NCI-H2171 treated with DMSO at 0.1 percent for 48 hours (cell line): ENCODE measurements at regions not wholly inside any gene's neighbourhood (a gene's known extent, or its start where the extent isn't known, plus 50 kb on each side); places are given as distances from the start of the nearest gene placed in this dataset.

ENCODE experiments used
- DNase-seq: peaks from one replicate; lab custom pipeline; 2025; lab: John Stamatoyannopoulos, UW

GRCh38 chr1:36607263-36607651 is 124.5 kb upstream of the CSF3R start:
- no peak for DNase-seq

GRCh38 chr1:36606641-36607262 is 124.0 kb upstream of the CSF3R start:
- DNase-seq: no peak

GRCh38 chr1:36605942-36606640 is 123.4 kb upstream of the CSF3R start:
- DNase-seq: no peak

- DNase-seq: no peak
These were observed 120.7 kb upstream of the CSF3R start for GRCh38 chr1:36603461-36603860.

- DNase-seq: no peak
These were observed 119.5 kb upstream of the CSF3R start for GRCh38 chr1:36602184-36602583.

GRCh38 chr1:36599828-36600227 is 117.1 kb upstream of the CSF3R start:
- DNase-seq: no peak

GRCh38 chr1:36597514-36597913 is 114.8 kb upstream of the CSF3R start:
- DNase-seq: no peak

- DNase-seq: no peak
These were observed 113.2 kb upstream of the CSF3R start for GRCh38 chr1:36595921-36596320.

- DNase-seq: no peak
These were observed 112.6 kb upstream of the CSF3R start for GRCh38 chr1:36595349-36595748.

- DNase-seq: peak; percentile 46
These were observed 111.3 kb upstream of the CSF3R start for GRCh38 chr1:36594023-36594422.

GRCh38 chr1:36591278-36591677 is 108.6 kb upstream of the CSF3R start:
- no peak for DNase-seq

- DNase-seq: peak; percentile 43
These were observed 108.1 kb upstream of the CSF3R start for GRCh38 chr1:36590771-36591170.

GRCh38 chr1:36590264-36590663 is 107.6 kb upstream of the CSF3R start:
- DNase-seq: no peak

- peak; percentile 72 for DNase-seq
These were observed 106.3 kb upstream of the CSF3R start for GRCh38 chr1:36588972-36589371.

- DNase-seq: peak; percentile 97
These were observed 103.1 kb upstream of the CSF3R start for GRCh38 chr1:36585569-36586548.

GRCh38 chr1:36584874-36585453 is 102.3 kb upstream of the CSF3R start:
- DNase-seq: no peak

- DNase-seq: no peak
These were observed 101.5 kb upstream of the CSF3R start for GRCh38 chr1:36583980-36584782.

GRCh38 chr1:36583080-36583479 is 100.4 kb upstream of the CSF3R start:
- DNase-seq: no peak

- no peak for DNase-seq
These were observed 99.5 kb upstream of the CSF3R start for GRCh38 chr1:36582066-36582755.

- peak; percentile 26 for DNase-seq
These were observed 97.8 kb upstream of the CSF3R start for GRCh38 chr1:36580524-36580923.

GRCh38 chr1:36579039-36579438 is 96.3 kb upstream of the CSF3R start:
- DNase-seq: no peak
